SK-N-SH (cell line): ENCODE measurements at regions not wholly inside any gene's neighbourhood (a gene's known extent, or its start where the extent isn't known, plus 50 kb on each side); places are given as distances from the start of the nearest gene placed in this dataset.
"Not testable (repeated sequence)": the region's sequence is repeated elsewhere in the genome, so short reads cannot be mapped to it uniquely, and the experiment has no call there.

Experiments used
- CHD2 ChIP-seq: fragments of 150-350 bp; IDR thresholded peaks from 2 replicates; pipeline ENCODE4 v1.6.1; 2018; ENCODE audit warnings: low read length; ENCODE audit not compliant: partially characterized antibody
- ELF1 ChIP-seq: IDR thresholded peaks from 2 replicates; pipeline ENCODE4 v1.4.0; 2012
- EP300 ChIP-seq, 2 experiments: IDR thresholded peaks; 2 replicates each; pipeline versions ENCODE4 v1.4.0 to v1.6.1; 2012; ENCODE audit warnings: borderline replicate concordance in 1 of 2, low read depth in 1 of 2, low read length in 1 of 2
- MEF2A ChIP-seq: IDR thresholded peaks from 2 replicates; pipeline ENCODE4 v1.4.0; 2012; ENCODE audit warnings: low read depth, borderline replicate concordance
- MXI1 ChIP-seq: IDR thresholded peaks from 2 replicates; pipeline ENCODE4 v1.6.1; 2012; ENCODE audit warnings: mild to moderate bottlenecking, low read depth, low read length, improper control_type of control experiment
- POLR2AphosphoS5 ChIP-seq: IDR thresholded peaks from 2 replicates; pipeline ENCODE4 v1.6.1; 2012; ENCODE audit warnings: low read depth, low read length
- SMC3 ChIP-seq: IDR thresholded peaks from 2 replicates; pipeline ENCODE4 v1.6.1; 2012; ENCODE audit warnings: low read depth, low read length, improper control_type of control experiment
- TEAD4 ChIP-seq: IDR thresholded peaks from 2 replicates; pipeline ENCODE4 v1.4.0; 2012; ENCODE audit warnings: mild to moderate bottlenecking, borderline replicate concordance; ENCODE audit not compliant: insufficient read depth
- TF ChIP-seq, protein P1 (sequence below): fragments of 200-600 bp; sonication (generic); IDR thresholded peaks from 2 replicates; pipeline ENCODE4 v1.6.1; 2017; ENCODE audit warnings: antibody characterized with exemption, mild to moderate bottlenecking, moderate library complexity
- TF ChIP-seq, protein P2 (sequence below): fragments of 150-350 bp; IDR thresholded peaks from 2 replicates; pipeline ENCODE4 v1.6.1; 2017; ENCODE audit warnings: antibody characterized with exemption, low read length, low read depth, borderline replicate concordance
- TF ChIP-seq, protein P3 (sequence below): IDR thresholded peaks from 2 replicates; pipeline ENCODE4 v1.4.0; 2012; ENCODE audit warnings: low read depth
- TF ChIP-seq, protein P4 (sequence below): IDR thresholded peaks from 2 replicates; pipeline ENCODE4 v1.6.1; 2012; ENCODE audit warnings: mild to moderate bottlenecking, low read depth, low read length, moderate library complexity

DNA sequence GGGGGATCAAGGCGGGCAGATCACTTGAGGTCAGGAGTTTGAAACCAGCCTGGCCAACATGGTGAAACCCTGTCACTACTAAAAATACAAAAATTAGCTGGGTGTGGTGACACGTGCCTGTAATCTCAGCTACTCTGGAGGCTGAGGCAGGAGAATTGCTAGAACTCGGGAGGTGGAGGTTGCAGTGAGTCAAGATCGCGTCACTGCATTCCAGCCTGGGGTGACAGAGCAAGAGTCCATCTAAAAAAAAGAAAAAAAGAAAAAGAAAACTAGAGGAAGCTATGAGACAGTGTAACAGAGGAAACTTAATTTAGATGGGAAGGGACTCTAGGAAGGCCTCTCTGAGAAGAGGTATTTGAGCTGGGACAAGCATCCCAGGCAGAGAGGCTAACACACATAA lies 109.9 kb upstream of the SRSF6 start:
- not testable (repeated sequence) for TF ChIP-seq ELF1; SMC3; EP300 (IDR thresholded peaks at IDR 0.05; ENCODE audit: borderline replicate concordance in 1 of 2, low read depth in 1 of 2, low read length in 1 of 2); CHD2; POLR2AphosphoS5; MXI1; MEF2A; TEAD4
- TF ChIP-seq, protein P1, sequence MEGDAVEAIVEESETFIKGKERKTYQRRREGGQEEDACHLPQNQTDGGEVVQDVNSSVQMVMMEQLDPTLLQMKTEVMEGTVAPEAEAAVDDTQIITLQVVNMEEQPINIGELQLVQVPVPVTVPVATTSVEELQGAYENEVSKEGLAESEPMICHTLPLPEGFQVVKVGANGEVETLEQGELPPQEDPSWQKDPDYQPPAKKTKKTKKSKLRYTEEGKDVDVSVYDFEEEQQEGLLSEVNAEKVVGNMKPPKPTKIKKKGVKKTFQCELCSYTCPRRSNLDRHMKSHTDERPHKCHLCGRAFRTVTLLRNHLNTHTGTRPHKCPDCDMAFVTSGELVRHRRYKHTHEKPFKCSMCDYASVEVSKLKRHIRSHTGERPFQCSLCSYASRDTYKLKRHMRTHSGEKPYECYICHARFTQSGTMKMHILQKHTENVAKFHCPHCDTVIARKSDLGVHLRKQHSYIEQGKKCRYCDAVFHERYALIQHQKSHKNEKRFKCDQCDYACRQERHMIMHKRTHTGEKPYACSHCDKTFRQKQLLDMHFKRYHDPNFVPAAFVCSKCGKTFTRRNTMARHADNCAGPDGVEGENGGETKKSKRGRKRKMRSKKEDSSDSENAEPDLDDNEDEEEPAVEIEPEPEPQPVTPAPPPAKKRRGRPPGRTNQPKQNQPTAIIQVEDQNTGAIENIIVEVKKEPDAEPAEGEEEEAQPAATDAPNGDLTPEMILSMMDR, result not testable (repeated sequence)
- TF ChIP-seq, protein P2, sequence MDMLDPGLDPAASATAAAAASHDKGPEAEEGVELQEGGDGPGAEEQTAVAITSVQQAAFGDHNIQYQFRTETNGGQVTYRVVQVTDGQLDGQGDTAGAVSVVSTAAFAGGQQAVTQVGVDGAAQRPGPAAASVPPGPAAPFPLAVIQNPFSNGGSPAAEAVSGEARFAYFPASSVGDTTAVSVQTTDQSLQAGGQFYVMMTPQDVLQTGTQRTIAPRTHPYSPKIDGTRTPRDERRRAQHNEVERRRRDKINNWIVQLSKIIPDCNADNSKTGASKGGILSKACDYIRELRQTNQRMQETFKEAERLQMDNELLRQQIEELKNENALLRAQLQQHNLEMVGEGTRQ, result not testable (repeated sequence)
- TF ChIP-seq, protein P3, sequence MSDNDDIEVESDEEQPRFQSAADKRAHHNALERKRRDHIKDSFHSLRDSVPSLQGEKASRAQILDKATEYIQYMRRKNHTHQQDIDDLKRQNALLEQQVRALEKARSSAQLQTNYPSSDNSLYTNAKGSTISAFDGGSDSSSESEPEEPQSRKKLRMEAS, result not testable (repeated sequence)
- TF ChIP-seq, protein P4, sequence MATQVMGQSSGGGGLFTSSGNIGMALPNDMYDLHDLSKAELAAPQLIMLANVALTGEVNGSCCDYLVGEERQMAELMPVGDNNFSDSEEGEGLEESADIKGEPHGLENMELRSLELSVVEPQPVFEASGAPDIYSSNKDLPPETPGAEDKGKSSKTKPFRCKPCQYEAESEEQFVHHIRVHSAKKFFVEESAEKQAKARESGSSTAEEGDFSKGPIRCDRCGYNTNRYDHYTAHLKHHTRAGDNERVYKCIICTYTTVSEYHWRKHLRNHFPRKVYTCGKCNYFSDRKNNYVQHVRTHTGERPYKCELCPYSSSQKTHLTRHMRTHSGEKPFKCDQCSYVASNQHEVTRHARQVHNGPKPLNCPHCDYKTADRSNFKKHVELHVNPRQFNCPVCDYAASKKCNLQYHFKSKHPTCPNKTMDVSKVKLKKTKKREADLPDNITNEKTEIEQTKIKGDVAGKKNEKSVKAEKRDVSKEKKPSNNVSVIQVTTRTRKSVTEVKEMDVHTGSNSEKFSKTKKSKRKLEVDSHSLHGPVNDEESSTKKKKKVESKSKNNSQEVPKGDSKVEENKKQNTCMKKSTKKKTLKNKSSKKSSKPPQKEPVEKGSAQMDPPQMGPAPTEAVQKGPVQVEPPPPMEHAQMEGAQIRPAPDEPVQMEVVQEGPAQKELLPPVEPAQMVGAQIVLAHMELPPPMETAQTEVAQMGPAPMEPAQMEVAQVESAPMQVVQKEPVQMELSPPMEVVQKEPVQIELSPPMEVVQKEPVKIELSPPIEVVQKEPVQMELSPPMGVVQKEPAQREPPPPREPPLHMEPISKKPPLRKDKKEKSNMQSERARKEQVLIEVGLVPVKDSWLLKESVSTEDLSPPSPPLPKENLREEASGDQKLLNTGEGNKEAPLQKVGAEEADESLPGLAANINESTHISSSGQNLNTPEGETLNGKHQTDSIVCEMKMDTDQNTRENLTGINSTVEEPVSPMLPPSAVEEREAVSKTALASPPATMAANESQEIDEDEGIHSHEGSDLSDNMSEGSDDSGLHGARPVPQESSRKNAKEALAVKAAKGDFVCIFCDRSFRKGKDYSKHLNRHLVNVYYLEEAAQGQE, result not testable (repeated sequence)
